22Rv1 (cell line): ENCODE measurements at regions not wholly inside any gene's neighbourhood (a gene's known extent, or its start where the extent isn't known, plus 50 kb on each side); places are given as distances from the start of the nearest gene placed in this dataset.
"Not testable (repeated sequence)": the region's sequence is repeated elsewhere in the genome, so short reads cannot be mapped to it uniquely, and the experiment has no call there.

ENCODE experiments used
- CTCF ChIP-seq: fragments of 450-650 bp; IDR thresholded peaks from 2 replicates; pipeline ENCODE4 v1.5.1; 2017; ENCODE audit warnings: mild to moderate bottlenecking
- ZFX ChIP-seq: fragments of 450-650 bp; IDR thresholded peaks from 2 replicates; pipeline ENCODE4 v1.6.1; 2017; ENCODE audit warnings: antibody characterized with exemption, borderline replicate concordance

- TF ChIP-seq CTCF, ZFX: not testable (repeated sequence)
Observed at GRCh38 chr1:121528958-121529357, 344.2 kb downstream of the SRGAP2C start.
